HepG2 (cell line): ENCODE measurements at regions not wholly inside any gene's neighbourhood (a gene's known extent, or its start where the extent isn't known, plus 50 kb on each side); places are given as distances from the start of the nearest gene placed in this dataset.

ENCODE experiments used
- ATAC-seq: fragments of 200-7000 bp; cut with Tn5 transposase; 3 replicates; pipeline ENCODE4 v1.9.1; 2020; ENCODE audit warnings: mild to moderate bottlenecking, moderate library complexity
- BruUV-seq: library from RNA; stranded (reverse); fragments of 400-500 nt; replicated peaks from 2 replicates; lab custom pipeline; 2021; lab: Mats Ljungman, UMichigan
- CTCF ChIA-PET: fragments of 300-600 bp; formaldehyde crosslinking; extraction: SDS; loops from one replicate; lab custom pipeline; 2021; ENCODE audit warnings: low total read pairs, inconsistent platforms, low intra/inter-chr PET ratio; lab: Yijun Ruan, JAX
- POLR2A ChIA-PET: fragments of 350-600 bp; sonication (Branson Sonifier 250); formaldehyde crosslinking; loops from one replicate; lab custom pipeline; 2020; ENCODE audit warnings: antibody characterized with exemption, inconsistent platforms; lab: Yijun Ruan, JAX
- DNase-seq: peaks from one replicate; pipeline ENCODE4 v3.0.0-alpha.2; 2015; ENCODE audit warnings: low spot score
- FAIRE-seq: peaks from 3 replicates; lab custom pipeline; 2011; peaks lifted over from hg19 to GRCh38; lab: Jason Lieb, UNC
- H2AFZ ChIP-seq: one replicate; pipeline ENCODE4 v1.6.1; 2011; ENCODE audit warnings: low read length, inconsistent platforms
- H3K27ac ChIP-seq: fragments of 300-600 bp; 3 replicates; pipeline ENCODE4 v1.8.0; 2011; ENCODE audit warnings: mixed run types, mild to moderate bottlenecking, mixed read lengths, low read length, inconsistent platforms; ENCODE audit not compliant: insufficient read depth; ENCODE audit errors: extremely low read length
- H3K27me3 ChIP-seq, 2 experiments: fragments of 200-600 bp in 1 of 2; 2 replicates in 1 of 2; 3 replicates in 1 of 2; pipeline versions ENCODE4 v1.6.0 to v1.8.0; 2011; ENCODE audit warnings: low read length in 2 of 2, mild to moderate bottlenecking in 2 of 2, moderate library complexity in 2 of 2, inconsistent platforms in 1 of 2; ENCODE audit not compliant: insufficient read depth in 2 of 2, control insufficient read depth in 1 of 2
- H3K36me3 ChIP-seq, 2 experiments: fragments of 200-600 bp in 1 of 2; replicated peaks in 1 of 2; 2 replicates in 1 of 2; 3 replicates in 1 of 2; pipeline versions ENCODE4 v1.5.1 to v1.8.0; 2011; ENCODE audit warnings: low read length in 2 of 2, inconsistent platforms in 1 of 2; ENCODE audit not compliant: insufficient read depth in 2 of 2, control insufficient read depth in 1 of 2
- H3K4me1 ChIP-seq: 2 replicates; pipeline ENCODE4 v1.5.1; 2012; ENCODE audit warnings: low read length, inconsistent platforms; ENCODE audit not compliant: insufficient read depth
- H3K4me2 ChIP-seq: 2 replicates; pipeline ENCODE4 v1.6.0; 2011; ENCODE audit warnings: low read depth, low read length, inconsistent platforms
- H3K4me3 ChIP-seq, 3 experiments: fragments of 200-600 bp in 1 of 3; sonication (generic), shearing (Covaris generic) in 1 of 3; replicated peaks in 1 of 3; 2 replicates each; pipeline ENCODE4 v1.5.1; 2011 to 2016; ENCODE audit warnings: low read length in 3 of 3, inconsistent platforms in 2 of 3, low read depth in 2 of 3, mild to moderate bottlenecking in 2 of 3, control low read depth in 1 of 3, mixed read lengths in 1 of 3; ENCODE audit not compliant: insufficient read depth in 1 of 3
- H3K79me2 ChIP-seq: one replicate; pipeline ENCODE4 v1.6.1; 2011; ENCODE audit warnings: low read length, inconsistent platforms; ENCODE audit not compliant: insufficient read depth
- H3K9ac ChIP-seq: 2 replicates; pipeline ENCODE4 v1.6.0; 2011; ENCODE audit warnings: mild to moderate bottlenecking, low read depth, low read length, inconsistent platforms; ENCODE audit not compliant: insufficient read depth
- H3K9me3 ChIP-seq: 2 replicates; pipeline ENCODE4 v1.5.1; 2012; ENCODE audit warnings: mild to moderate bottlenecking, low read length
- H4K20me1 ChIP-seq: 2 replicates; pipeline ENCODE4 v1.6.0; 2011; ENCODE audit warnings: inconsistent platforms, mild to moderate bottlenecking, low read length, moderate library complexity; ENCODE audit not compliant: insufficient read depth
- CCAR2 ChIP-seq: fragments of 200-400 bp; formaldehyde crosslinking; optimal IDR thresholded peaks from 2 replicates; pipeline ENCODE3; 2018; ENCODE audit warnings: low read depth, mild to moderate bottlenecking, low read length, moderate library complexity
- NFE2L1 ChIP-seq: sonication (generic); formaldehyde crosslinking; IDR thresholded peaks from 2 replicates; pipeline ENCODE4 v1.4.0; 2020; ENCODE audit warnings: missing genetic modification reagents, mild to moderate bottlenecking, borderline replicate concordance
- NONO ChIP-seq, 2 experiments: fragments of 450-650 bp in 1 of 2; sonication (generic) in 1 of 2; formaldehyde crosslinking in 1 of 2; IDR thresholded peaks in 1 of 2; conservative IDR thresholded peaks in 1 of 2; 2 replicates each; pipeline versions ENCODE4 v1.6.1 to v1.8.0; 2017 to 2022; ENCODE audit warnings: mild to moderate bottlenecking in 1 of 2, missing genetic modification reagents in 1 of 2, moderate library complexity in 1 of 2
- SP140L ChIP-seq: sonication (generic); formaldehyde crosslinking; IDR thresholded peaks from 2 replicates; pipeline ENCODE4 v1.4.0; 2020; ENCODE audit warnings: missing genetic modification reagents, borderline replicate concordance
- ZNF354B ChIP-seq: sonication (generic); formaldehyde crosslinking; IDR thresholded peaks from 2 replicates; pipeline ENCODE4 v1.8.0; 2022; ENCODE audit warnings: mild to moderate bottlenecking, missing genetic modification reagents
- ZNF574 ChIP-seq: sonication (generic); formaldehyde crosslinking; IDR thresholded peaks from 2 replicates; pipeline ENCODE4 v1.4.0; 2020; ENCODE audit warnings: missing genetic modification reagents
- ZNF749 ChIP-seq: sonication (generic); formaldehyde crosslinking; IDR thresholded peaks from 2 replicates; pipeline ENCODE4 v1.8.0; 2022; ENCODE audit warnings: mild to moderate bottlenecking, missing genetic modification reagents, moderate library complexity, borderline replicate concordance
- ZNF83 ChIP-seq: sonication (generic); formaldehyde crosslinking; IDR thresholded peaks from 2 replicates; pipeline ENCODE4 v1.4.0; 2020; ENCODE audit warnings: missing genetic modification reagents, mild to moderate bottlenecking, borderline replicate concordance
- ZNF841 ChIP-seq: sonication (generic); formaldehyde crosslinking; IDR thresholded peaks from 2 replicates; pipeline ENCODE4 v1.8.1; 2023; ENCODE audit warnings: missing genetic modification reagents, borderline replicate concordance
- WGBS: methylation state at CpG from one replicate; pipeline ENCODE4 v1.1.6; 2017; ENCODE audit warnings: low lambda C conversion rate; 5-methylcytosine and 5-hydroxymethylcytosine counted together
- in situ Hi-C: cut with HindIII; loops from 2 replicates; pipeline ENCODE4 v1.10.0; 2017; ENCODE audit warnings: low pct_unique_long_range_greater_than_20kb; ENCODE audit not compliant: extremely low pct_ligation_motif_present
- intact Hi-C: fragments of 100-400 bp; cut with micrococcal nuclease; formaldehyde crosslinking; loops from one replicate; pipeline ENCODE4 v1.10.0; 2022; ENCODE audit not compliant: unreplicated experiment

- ATAC-seq = no peak
- Histone ChIP-seq H3K4me1 (no peaks in the 10 kb centered on the region), H3K79me2 (no peaks in the 10 kb centered on the region), H3K36me3 (no peaks in the 10 kb centered on the region), H4K20me1 (no peaks in the 10 kb centered on the region), H2AFZ (no peak overlapping the region), H3K4me3 (no peak overlapping the region), H3K9ac (no peak overlapping the region), H3K27me3 (no peaks in the 10 kb centered on the region), H3K9me3 (peaks cover 93% of the 10 kb centered on the region), H3K4me2 (no peak overlapping the region), H3K27ac (no peak overlapping the region)
- ChIA-PET CTCF (no interaction called here), POLR2A (no interaction called here)
- intact Hi-C loops (no loop called here), in situ Hi-C loops (no loop called here)
- no TSS peak for BruUV-seq
- no peak for TF ChIP-seq CCAR2
- TF ChIP-seq ZNF354B (CRISPR knock-in tag) = no peak
- no peak for TF ChIP-seq NONO (IDR thresholded peaks at IDR 0.05)
- no peak for TF ChIP-seq NONO (CRISPR knock-in tag; conservative IDR thresholded peaks at IDR 0.05)
- no peak for TF ChIP-seq ZNF574
- TF ChIP-seq SP140L (CRISPR knock-in tag) = no peak
- TF ChIP-seq NFE2L1 (CRISPR knock-in tag) = no peak
- TF ChIP-seq ZNF749 (CRISPR knock-in tag) = no peak
- no peak for TF ChIP-seq ZNF83 (CRISPR knock-in tag)
- no peak for TF ChIP-seq ZNF841
- 17% methylated on average over 5 of the region's 5 CpGs for WGBS
- FAIRE-seq = no peak
- DNase-seq = no peak
Observed at GRCh38 chr20:40019510-40019909, 669.5 kb downstream of the MAFB start.
